Type B pancreatic cell (in vitro differentiated cells): ENCODE measurements at regions not wholly inside any gene's neighbourhood (a gene's known extent, or its start where the extent isn't known, plus 50 kb on each side); places are given as distances from the start of the nearest gene placed in this dataset.

ENCODE experiments used
- DNase-seq: peaks from one replicate; pipeline ENCODE4 v3.0.0; 2021; ENCODE audit warnings: mixed read lengths; ENCODE audit not compliant: unreplicated experiment; ENCODE audit errors: extremely low spot score
- H3K27ac Mint-ChIP-seq: 2 replicates; pipeline ENCODE4 v1.8.0; 2021; ENCODE audit warnings: mild to moderate bottlenecking, mixed read lengths
- H3K27me3 Mint-ChIP-seq: 2 replicates; pipeline ENCODE4 v1.8.0; 2021; ENCODE audit warnings: mixed read lengths
- H3K36me3 Mint-ChIP-seq: 2 replicates; pipeline ENCODE4 v1.8.0; 2021; ENCODE audit warnings: mixed read lengths
- H3K4me1 Mint-ChIP-seq: one replicate; pipeline ENCODE4 v1.8.0; 2021; ENCODE audit warnings: mixed read lengths; ENCODE audit not compliant: unreplicated experiment
- H3K4me3 Mint-ChIP-seq: 2 replicates; pipeline ENCODE4 v1.8.0; 2021; ENCODE audit warnings: mild to moderate bottlenecking, mixed read lengths
- H3K9me3 Mint-ChIP-seq: 2 replicates; pipeline ENCODE4 v1.8.0; 2021; ENCODE audit warnings: mixed read lengths
- CTCF ChIP-seq: fragments of 200-600 bp; sonication (generic); conservative IDR thresholded peaks from 2 replicates; pipeline ENCODE4 v1.5.0; 2021; ENCODE audit warnings: antibody characterized with exemption, mild to moderate bottlenecking

- DNase-seq: no peak
- H3K27me3 Mint-ChIP-seq: no peaks in the 10 kb centered on the region
- H3K4me3 Mint-ChIP-seq: no peak overlapping the region
- H3K36me3 Mint-ChIP-seq: no peaks in the 10 kb centered on the region
- TF ChIP-seq CTCF: no peak
- no peaks in the 10 kb centered on the region for H3K9me3 Mint-ChIP-seq
- H3K4me1 Mint-ChIP-seq: peaks cover 24% of the 10 kb centered on the region
- peak overlapping the region; percentile 16 for H3K27ac Mint-ChIP-seq
Measured at GRCh38 chr3:102301155-102301880, 133.5 kb upstream of the ZPLD1 start.

GRCh38 chr3:102302020-102302419, 132.8 kb upstream of the ZPLD1 start:
- TF ChIP-seq CTCF: no peak
- no peaks in the 10 kb centered on the region for H3K27me3 Mint-ChIP-seq
- H3K27ac Mint-ChIP-seq: peak overlapping the region; percentile 16
- no peak overlapping the region for H3K4me3 Mint-ChIP-seq
- no peaks in the 10 kb centered on the region for H3K9me3 Mint-ChIP-seq
- DNase-seq: no peak
- no peaks in the 10 kb centered on the region for H3K36me3 Mint-ChIP-seq
- peaks cover 20% of the 10 kb centered on the region for H3K4me1 Mint-ChIP-seq

- Mint-ChIP-seq H3K4me3 (no peak overlapping the region), H3K27me3 (no peaks in the 10 kb centered on the region), H3K36me3 (no peaks in the 10 kb centered on the region), H3K27ac (no peak overlapping the region), H3K4me1 (peaks cover 17% of the 10 kb centered on the region), H3K9me3 (no peaks in the 10 kb centered on the region)
- DNase-seq: no peak
- no peak for TF ChIP-seq CTCF
Measured at GRCh38 chr3:102304550-102304949, 130.3 kb upstream of the ZPLD1 start.

- H3K27me3 Mint-ChIP-seq: no peaks in the 10 kb centered on the region
- H3K36me3 Mint-ChIP-seq: no peaks in the 10 kb centered on the region
- no peaks in the 10 kb centered on the region for H3K9me3 Mint-ChIP-seq
- DNase-seq: no peak
- no peak overlapping the region for H3K4me3 Mint-ChIP-seq
- peaks cover under 1% of the 10 kb centered on the region for H3K4me1 Mint-ChIP-seq
- no peak overlapping the region for H3K27ac Mint-ChIP-seq
- no peak for TF ChIP-seq CTCF
Measured at GRCh38 chr3:102307442-102307841, 127.4 kb upstream of the ZPLD1 start.

GRCh38 chr3:102329066-102329465, 105.7 kb upstream of the ZPLD1 start:
- peaks cover 5% of the 10 kb centered on the region for H3K4me1 Mint-ChIP-seq
- no peaks in the 10 kb centered on the region for H3K36me3 Mint-ChIP-seq
- no peaks in the 10 kb centered on the region for H3K9me3 Mint-ChIP-seq
- H3K27ac Mint-ChIP-seq: no peak overlapping the region
- H3K4me3 Mint-ChIP-seq: no peak overlapping the region
- H3K27me3 Mint-ChIP-seq: peaks cover 3% of the 10 kb centered on the region
- no peak for TF ChIP-seq CTCF
- no peak for DNase-seq
